ENCODE measurements at regions not wholly inside any gene's neighbourhood (a gene's known extent, or its start where the extent isn't known, plus 50 kb on each side); places are given as distances from the start of the nearest gene placed in this dataset.

DNA sequence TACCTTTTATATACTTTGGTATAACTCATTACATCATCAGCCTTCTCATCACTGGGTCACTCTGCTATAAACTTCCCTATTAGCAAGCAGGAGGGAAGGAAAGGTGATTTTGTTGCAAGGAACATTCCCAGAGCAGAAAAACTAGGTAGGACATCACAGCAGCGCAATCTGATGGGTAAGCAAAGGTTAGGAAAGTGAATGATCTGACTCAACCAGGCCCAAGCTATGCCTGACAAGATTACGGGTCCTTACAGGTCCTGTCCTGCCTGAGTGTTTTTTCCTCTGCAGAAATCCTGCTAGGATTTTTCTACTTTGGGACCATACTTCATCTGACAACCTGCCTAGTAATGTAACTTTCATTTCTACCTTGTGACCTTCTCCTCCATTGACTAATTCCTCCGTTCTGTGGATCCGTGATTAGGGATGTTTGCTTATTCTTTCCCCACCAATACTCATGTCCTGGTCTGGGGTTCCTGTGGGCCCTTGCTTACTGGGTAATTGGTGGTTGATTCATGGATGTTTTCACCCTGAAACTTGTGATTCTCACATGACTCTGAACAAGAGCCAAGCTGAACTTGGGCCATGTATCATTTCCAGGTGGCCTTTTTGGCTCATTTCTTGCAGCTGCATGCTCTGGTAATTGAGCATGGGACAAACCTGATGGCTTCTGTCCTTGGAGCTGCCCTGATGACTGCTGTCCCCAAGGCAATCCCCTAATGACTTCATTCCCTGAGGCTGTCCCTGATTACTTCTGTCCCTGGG lies 111.9 kb upstream of the KIT start:
- DNase-seq (ENCODE audit: low read depth): no peak

DNA sequence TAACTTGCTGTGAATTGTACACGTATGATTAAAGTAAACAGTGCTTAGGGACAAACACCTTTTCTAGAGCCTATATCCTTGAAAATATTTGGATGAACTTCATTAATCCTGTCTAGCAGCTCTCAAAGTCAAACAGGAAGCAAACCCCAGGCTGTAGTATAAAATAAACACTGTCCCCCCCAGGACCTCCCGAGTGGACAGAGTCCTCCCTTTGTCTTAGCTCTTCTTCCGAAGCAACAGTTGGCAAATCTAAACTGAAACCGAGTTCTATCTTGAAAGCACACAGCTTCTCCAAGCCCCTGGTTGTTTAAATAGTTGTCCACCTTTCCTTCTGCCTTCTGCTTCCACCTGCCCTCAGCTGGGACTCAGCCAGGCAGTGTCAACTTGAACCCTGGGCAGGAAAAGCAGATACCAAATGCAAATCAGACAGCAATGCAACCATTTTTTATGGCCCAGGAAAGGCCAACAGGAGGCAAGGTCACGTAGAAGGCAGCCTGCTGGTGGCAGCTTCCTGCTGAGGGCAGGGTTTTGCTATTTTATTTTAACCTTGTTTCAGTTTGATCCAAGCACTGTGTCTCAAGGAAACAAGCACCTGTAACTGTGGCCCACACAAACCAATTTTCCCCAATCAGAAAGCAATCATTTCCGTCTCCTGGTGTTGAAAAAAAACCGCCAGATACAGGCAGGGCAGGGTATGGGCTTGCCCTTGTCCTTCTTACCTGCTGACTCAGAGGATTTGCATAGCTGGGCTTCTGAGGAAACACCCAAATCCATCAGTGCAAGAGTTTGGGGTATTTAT lies 110.3 kb upstream of the KIT start:
- no peak for DNase-seq (ENCODE audit: low read depth)

DNA sequence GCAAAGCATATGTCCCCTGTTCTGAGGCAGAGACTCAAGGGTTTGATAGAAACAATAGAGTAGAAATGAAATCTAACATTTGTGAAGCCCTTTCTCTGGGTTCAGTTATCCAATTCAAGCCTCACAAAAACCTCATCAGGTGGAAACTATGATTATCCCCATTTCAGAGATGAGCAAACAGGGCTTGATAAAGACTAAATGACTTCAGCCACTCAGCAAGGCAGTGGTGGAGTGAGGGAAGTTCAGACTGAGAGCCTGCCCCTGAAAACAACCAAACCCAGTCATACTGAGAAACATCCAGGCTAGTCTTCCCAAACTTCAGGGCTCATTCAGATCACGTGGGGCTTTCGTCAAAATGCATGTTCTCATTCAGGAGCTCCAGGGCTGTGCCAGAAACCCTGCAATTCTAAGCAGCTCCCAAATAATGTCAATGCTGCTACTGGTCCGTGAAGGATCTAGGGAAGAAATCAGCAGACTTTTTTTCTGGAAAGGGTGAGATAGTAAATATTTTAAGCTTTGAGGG lies 109.6 kb upstream of the KIT start:
- DNase-seq (ENCODE audit: low read depth): no peak

DNA sequence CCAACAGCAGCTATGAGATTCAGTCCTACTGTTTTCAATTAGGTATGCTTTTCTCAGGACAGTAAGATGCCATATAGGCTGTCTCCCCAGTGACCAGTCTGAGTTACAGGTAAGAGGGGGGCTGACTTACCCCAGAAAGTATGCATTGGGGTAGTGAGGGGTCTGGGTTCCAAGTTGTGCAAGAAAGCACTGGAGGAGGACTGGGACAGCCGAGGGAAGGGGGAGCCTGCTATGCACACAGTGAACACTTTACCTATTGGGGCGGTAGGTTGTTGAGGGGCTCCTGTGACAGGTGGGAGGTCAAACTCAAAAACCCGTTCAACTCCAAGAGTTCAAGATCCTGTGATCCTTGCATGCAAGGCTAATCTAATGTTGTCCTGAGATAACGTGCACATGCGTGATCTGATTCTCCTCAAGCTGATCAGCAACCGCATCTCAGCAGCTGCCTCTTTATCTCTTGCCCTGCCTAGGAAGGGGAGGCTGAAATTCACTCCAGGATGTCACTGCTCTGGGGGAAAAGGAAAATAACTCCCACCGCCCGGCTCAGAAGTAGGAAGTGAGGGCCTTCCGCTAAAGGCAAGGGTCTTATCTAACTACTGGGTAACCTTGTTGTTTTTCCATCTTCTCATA lies 108.8 kb upstream of the KIT start:
- DNase-seq (ENCODE audit: low read depth): no peak

DNA sequence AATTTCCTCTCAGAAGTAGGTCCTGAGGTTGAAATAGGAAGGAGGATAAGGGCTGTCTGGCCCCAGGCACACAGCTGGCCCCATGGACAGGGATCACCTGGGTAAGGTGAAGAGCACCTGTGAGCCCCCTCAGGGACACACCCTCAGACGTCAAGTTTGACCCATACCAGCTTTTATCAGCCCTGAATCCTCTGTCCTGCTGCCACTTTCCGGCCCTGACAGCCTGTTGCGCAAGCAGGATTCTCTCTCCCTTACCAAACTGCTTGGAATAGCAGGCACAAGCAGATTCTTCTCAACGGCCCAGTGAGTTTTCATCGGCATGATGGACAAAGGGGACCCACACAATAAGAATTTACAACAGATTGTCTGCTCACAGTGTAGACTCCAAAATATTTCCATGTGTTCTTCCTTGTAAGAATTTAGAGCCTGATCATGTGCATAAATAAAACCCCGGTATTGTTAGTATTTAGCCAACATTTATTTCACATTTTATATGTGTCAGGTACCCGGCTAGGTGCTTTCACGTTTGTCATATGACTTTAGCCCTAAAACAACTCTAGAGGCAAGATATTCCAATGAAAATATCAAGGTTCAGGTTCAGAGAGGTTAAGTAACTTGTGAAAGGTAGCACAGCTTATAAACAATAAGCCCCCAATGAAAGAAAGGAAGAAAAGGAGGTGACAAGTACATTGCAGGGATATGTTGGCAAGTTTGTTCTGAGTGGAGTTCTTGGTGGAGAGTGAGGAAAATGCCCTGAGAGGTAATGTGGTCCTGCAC lies 107.2 kb upstream of the KIT start:
- no peak for DNase-seq (ENCODE audit: low read depth)

DNA sequence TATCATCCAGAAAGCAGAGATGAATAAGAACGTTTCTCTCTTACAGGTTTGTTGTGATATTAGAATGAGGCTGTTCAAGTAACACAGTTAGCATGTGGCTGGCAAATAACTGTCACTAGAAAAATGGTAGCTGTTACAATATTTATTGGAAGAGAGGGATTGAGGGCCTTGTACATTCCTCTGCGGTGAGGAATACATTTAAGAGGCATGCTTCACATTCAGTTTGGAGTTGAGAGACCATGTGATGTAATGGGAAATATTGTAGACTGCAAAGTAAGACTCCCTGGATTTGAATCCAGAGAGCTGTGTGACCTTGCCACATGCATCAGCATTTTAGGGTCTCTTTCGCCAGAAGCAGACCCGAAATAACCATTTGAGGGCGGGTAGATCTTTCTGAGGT lies 104.8 kb upstream of the KIT start:
- DNase-seq (ENCODE audit: low read depth): no peak

DNA sequence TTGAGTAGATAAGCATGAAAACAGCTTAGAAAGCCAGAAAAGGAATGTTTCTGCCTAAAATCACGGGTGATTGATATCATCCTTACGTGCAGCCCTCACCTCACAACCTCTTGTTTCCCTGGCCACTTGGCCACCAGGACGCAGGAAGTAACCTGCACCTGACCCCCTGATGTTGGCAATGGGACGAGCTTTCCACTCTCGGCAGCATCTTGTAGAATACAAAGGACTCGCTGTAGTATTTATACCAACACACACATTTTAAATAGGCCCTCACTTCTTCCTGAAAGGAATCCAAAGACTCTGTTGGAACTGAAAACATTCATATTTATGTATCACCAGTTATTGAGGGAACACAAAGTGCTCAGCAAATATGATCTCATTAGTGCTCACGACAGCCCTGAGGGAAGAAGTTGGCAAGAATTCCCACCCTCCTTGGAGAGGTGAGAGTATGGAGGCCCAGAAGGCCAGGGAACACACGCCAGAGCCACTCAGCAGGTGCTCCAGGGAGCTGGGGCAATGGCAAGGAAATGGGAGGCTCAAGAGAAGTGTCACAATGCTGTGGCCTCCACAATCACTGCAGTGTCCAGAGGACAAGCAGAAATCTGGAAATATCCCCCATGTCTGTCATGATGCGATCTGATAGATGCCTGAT lies 103.3 kb upstream of the KIT start:
- DNase-seq (ENCODE audit: low read depth): no peak

DNA sequence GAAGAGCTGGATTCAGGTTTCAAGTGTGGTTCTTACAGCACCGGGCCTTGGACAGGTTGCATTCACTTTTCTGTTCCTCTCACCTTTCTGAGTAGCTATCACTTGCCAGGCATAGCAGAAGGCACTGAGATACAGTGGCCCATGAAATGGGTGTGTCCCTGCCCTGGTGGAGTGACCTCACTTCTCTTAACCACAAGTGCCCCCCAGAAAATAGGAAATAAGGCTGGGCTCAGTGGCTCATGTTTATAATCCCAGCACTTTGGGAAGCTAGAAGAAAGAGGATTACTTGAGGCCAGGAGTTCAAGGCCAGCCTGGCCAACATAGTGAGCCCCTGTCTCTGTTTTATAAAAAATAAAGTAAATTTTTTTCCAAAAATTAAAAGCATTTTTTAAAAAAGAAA lies 101.7 kb upstream of the KIT start:
- DNase-seq (ENCODE audit: low read depth): no peak

DNA sequence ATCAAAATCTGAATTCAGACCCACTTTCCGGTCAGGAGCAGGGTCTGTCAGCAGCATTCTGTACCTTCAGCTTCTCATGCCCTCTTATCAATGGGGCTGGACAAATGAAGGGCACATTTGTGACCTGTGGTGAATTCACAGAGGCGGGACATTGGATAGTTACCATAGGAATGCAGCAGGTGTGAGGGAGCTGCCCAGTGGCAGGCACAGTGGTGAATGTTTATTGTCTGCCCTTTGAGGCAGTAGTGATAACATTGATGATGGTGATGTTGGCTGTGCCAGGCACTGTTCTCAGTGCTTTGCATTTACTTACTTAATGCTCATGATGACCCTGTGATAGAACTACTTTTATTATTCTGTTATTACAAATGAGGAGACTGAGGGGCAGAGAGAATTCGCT lies 101.2 kb upstream of the KIT start:
- no peak for DNase-seq (ENCODE audit: low read depth)

DNA sequence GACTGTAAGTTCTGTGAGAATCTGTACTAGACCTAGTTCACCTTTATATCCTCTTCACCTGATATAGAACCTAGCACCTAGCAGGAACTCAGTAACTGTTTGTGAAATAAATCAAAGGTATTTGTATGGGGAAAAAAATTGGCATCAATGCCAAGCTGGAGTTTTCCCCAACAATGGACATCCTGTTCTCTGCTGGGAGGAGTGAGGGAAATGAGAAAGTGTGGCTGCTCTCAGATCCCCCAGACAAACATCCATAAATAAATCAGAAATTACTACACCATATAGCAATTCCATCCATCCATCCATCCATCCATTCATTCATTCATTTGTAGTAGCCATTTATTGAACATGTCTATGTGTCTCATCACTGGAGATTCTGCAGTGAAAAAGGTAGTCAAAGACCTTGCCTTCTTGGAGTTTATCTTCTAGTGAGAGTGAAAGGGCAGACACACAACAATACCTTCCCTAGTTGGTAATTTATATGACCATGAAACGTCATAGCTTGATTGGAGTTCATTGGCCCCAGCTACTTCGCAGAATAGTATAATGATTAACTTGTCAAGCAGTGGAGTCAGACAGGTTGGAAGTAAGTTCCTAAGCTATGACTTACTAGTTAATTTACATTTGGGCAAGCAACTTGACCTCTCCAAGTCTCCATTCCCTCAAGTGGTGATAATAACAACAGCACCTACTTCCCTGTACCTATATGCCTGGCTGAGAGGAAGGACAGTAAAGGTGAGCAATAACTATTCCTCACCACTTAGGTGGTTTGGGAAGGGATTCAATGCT lies 98.7 kb upstream of the KIT start:
- no peak for DNase-seq (ENCODE audit: low read depth)

DNA sequence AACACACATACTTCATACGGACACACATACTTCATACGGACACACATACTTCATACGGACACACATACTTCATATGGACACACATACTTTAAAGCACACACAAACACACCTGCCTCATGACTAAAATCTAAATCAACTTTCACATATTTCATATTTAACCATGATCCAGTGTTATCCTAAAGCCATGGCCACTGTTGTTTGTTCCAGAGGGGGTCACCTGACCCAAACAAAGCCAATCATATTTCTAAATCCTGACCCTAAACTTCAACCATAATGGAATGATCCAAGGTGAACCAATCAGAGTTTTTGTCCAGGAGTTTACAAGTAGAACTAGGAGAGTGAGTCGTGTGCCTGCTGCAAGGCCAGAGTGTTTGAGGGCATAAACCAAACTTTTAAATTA lies 97.2 kb upstream of the KIT start:
- DNase-seq (ENCODE audit: low read depth): no peak

DNA sequence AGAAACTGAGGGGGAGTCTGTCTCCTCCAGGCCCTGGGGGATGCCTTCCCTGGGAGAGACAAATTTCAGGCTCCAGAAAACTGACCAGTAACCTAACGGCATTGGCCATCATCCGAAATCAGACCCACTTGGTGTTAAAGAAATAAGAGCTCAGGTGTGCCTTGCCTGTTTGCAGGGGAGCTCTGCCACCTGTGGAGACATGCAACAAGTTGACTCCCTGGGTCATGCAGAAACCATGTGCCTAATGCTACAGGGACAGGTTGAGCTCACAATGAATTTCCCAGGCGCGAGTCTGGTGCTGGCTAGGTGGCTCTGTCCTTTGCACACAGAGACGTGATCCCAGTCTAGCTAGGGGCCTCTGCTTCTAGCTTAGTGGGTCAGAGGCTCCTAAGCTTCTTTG lies 95.8 kb upstream of the KIT start:
- DNase-seq (ENCODE audit: low read depth): no peak

DNA sequence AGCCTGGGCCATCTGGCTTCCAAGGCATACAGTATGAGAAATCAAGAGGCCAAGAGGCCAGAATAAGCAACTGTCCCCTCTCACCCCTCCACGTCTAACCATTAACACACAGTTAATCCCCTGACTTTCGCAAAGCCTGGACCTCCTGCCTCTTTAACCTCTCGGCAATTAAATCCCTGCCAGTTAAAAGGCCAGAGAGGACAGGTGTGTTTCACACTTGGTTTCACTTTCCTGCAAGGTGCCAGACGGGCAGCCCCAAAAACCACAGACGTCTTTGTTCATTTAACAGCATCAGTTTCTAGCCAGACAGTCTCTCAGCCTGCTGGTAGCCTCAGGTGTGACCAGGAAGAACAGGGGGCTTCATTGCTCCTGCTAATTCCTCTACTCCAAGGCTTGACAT lies 91.1 kb upstream of the KIT start:
- DNase-seq (ENCODE audit: low read depth): no peak

DNA sequence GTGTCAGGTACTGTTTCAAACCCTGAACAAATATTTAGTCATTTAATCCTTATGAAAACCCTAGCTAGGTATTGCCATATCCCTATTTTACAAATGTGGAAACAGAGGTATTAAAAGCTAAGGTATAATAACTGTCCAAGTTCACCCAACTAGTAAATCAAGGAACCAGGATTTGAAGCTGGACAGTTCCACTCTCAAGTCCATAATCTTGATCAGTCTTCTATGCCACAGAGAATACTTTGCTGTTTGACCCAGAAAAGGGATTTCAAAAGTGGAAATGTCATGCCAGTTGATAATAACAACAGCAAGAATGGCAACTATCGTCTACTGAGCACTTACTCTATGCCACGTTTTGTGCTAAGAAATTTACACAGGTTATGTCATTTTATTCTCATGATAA lies 90.4 kb upstream of the KIT start:
- no peak for DNase-seq (ENCODE audit: low read depth)

DNA sequence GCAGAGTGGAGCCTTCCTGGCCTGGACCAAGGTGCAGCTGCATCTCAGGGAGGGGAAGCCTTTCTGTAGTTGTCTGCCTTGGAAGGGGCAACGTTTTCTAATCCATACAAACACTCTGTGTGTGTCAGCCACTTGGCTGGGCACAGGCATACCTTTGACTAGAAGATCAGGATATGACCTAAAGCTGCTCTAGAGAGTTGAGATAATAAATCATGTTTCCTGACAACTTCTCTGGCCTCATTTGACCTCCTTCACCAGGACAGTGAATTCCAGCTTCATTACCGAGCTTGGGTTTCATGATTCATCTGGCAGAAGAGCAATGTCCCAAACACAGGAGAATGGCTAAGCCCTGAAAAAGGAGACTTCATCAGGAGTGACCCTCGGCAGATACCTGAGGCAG lies 89.6 kb upstream of the KIT start:
- peak; percentile 53 for DNase-seq (ENCODE audit: low read depth)

DNA sequence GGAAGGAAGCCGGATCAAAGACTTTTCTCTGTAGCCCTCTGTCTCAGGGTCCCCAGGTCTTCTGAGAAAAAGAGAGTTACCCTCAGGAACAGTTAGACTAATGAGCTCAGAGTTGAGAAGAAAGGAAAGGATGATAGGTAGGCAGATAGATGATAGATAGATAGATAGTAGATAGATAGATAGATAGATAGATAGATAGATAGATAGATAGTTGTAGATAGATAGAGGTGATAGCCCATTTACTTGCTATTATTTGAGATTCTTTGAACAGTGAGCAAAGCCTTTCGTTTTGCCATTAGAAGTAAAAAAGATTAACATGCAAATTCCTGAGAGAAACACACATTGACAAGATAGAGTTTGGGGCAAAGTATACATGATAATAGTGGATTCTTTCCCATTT lies 86.9 kb upstream of the KIT start:
- DNase-seq (ENCODE audit: low read depth): no peak

DNA sequence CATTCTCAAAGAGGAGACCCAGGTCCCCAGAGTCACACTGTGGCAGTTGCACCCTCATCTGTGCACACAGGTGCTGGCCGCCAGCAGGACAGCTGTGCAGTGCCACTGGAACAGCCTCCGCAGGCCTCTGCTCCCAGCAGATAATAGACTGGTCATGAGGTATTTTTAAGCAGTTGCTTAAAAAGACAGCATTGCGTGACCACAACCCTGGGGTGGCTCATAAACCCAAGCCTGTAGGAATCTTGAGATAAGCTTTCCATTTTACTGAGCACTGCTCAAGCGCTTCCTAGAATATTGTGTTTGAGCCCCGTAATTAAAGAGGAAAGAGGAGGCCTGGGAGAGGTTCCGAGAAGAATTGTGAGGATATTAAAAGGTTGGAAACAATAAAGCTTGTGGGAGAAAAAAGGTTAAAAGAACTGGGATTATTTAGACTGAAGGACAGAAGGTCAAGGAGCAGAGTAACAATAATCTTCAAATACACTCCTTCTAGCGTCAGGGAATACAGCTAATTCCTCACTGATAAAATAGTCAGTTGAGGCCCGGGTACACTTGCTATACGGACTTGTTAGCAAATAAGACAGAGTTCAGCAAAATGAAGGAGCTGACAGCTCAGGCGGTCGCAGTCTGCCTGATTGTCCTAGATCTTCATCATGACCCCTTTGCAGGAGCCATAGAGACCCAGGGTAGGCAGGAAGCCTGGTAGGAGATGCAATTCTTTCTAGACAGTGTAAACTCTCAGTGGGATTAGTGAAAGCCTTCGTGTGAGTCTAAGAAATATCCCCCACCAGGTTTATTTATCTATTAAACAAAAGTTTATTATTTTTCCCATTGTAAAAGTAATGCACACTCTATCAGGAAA lies 86.2 kb upstream of the KIT start:
- DNase-seq (ENCODE audit: low read depth): no peak

DNA sequence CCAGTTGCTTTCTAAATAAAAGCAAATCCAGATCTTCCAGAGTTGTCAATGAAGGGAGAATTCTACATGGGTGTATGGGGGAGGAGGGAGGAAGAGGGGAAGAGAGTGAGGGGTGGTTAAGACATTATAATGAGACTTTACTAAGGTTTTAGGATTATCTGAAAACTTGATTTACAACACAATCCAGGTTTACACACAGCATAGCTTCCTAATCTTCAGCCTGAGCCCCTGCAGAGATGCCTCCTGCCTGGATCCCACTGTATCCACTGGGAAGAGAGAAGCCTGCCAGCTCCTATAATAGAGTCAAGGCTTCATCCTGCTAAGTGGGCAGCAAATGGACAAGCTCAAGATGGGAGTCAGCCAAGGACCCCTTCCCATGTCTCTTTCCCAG lies 85.6 kb upstream of the KIT start:
- no peak for DNase-seq (ENCODE audit: low read depth)

DNA sequence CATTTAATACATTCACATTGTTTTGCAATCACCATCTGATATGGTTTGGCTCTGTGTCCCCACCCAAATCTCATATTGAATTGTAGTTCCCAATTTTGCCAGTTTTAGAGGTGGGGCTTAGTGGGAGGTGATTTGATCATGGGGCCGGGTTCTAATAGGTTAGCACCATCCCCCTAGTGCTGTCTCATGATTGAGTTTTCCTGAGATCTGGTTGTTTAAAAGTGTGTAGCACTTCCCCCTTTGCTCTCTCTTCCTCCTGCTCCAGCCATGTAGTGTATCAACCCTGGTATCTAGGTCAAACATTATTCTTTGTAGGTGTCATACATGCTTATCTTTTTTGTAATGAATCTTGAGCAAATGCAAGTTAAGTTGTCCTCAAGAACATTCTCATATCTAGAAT lies 83.3 kb upstream of the KIT start:
- no peak for DNase-seq (ENCODE audit: low read depth)

DNA sequence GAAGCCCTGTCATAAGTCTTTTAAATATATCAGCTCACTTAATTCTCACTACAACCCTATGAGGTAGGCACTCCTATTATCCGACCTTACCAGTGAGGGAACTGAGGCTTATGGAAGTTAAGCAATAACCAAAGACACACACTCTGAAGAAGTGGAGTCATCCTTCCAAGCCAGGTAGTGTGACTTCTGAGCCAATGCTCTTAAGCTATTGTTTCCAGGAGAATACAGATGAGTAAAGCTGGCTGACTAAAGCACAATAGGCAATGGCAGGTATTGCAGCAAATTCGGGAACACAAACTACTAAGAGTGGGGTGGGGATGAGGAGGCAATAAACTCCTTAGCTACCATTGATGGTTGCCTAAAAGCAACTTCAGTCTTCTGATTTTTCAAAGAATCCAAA lies 81.8 kb upstream of the KIT start:
- no peak for DNase-seq (ENCODE audit: low read depth)

Measured in stromal cell of bone marrow (primary cell).